HPDE6-E6E7 (cell line): ENCODE measurements at regions not wholly inside any gene's neighbourhood (a gene's known extent, or its start where the extent isn't known, plus 50 kb on each side); places are given as distances from the start of the nearest gene placed in this dataset.

Experiments used
- DNase-seq: peaks from one replicate; pipeline ENCODE4 v3.0.0; 2011; ENCODE audit warnings: missing footprints; ENCODE audit errors: extremely low spot score

GRCh38 chr11:41970681-41971080 lies 511.2 kb upstream of the LRRC4C start:
- DNase-seq: no peak

GRCh38 chr11:41971592-41971991 lies 512.1 kb upstream of the LRRC4C start:
- DNase-seq: no peak

GRCh38 chr11:41978945-41979344 lies 519.5 kb upstream of the LRRC4C start:
- no peak for DNase-seq

GRCh38 chr11:41980741-41981140 lies 521.3 kb upstream of the LRRC4C start:
- no peak for DNase-seq

- DNase-seq: no peak
Measured at GRCh38 chr11:41982276-41982675, 522.8 kb upstream of the LRRC4C start.

- no peak for DNase-seq
Measured at GRCh38 chr11:41982975-41983374, 523.5 kb upstream of the LRRC4C start.

- DNase-seq: no peak
Measured at GRCh38 chr11:41983475-41983874, 524.0 kb upstream of the LRRC4C start.

GRCh38 chr11:41984023-41984422 lies 524.6 kb upstream of the LRRC4C start:
- DNase-seq: no peak

- no peak for DNase-seq
Measured at GRCh38 chr11:41985799-41986198, 526.3 kb upstream of the LRRC4C start.

GRCh38 chr11:41988951-41989572 lies 529.6 kb upstream of the LRRC4C start:
- no peak for DNase-seq

GRCh38 chr11:41989823-41990380 lies 530.5 kb upstream of the LRRC4C start:
- DNase-seq: no peak

- DNase-seq: no peak
Measured at GRCh38 chr11:41996533-41996932, 537.1 kb upstream of the LRRC4C start.

GRCh38 chr11:41997844-41998401 lies 538.5 kb upstream of the LRRC4C start:
- no peak for DNase-seq

- DNase-seq: no peak
Measured at GRCh38 chr11:41999066-41999465, 539.6 kb upstream of the LRRC4C start.

GRCh38 chr11:42003801-42004200 lies 544.3 kb upstream of the LRRC4C start:
- DNase-seq: no peak

- no peak for DNase-seq
Measured at GRCh38 chr11:42006766-42007165, 547.3 kb upstream of the LRRC4C start.

- DNase-seq: no peak
Measured at GRCh38 chr11:42012271-42012670, 552.8 kb upstream of the LRRC4C start.

- no peak for DNase-seq
Measured at GRCh38 chr11:42013656-42014201, 554.3 kb upstream of the LRRC4C start.

GRCh38 chr11:42021911-42022310 lies 562.5 kb upstream of the LRRC4C start:
- DNase-seq: no peak

GRCh38 chr11:42023267-42023666 lies 563.8 kb upstream of the LRRC4C start:
- DNase-seq: no peak

- DNase-seq: no peak
Measured at GRCh38 chr11:42025121-42025803, 565.8 kb upstream of the LRRC4C start.

- DNase-seq: no peak
Measured at GRCh38 chr11:42034826-42035225, 575.4 kb upstream of the LRRC4C start.

- no peak for DNase-seq
Measured at GRCh38 chr11:42036201-42036600, 576.7 kb upstream of the LRRC4C start.
